ENCODE measurements at regions not wholly inside any gene's neighbourhood (a gene's known extent, or its start where the extent isn't known, plus 50 kb on each side); places are given as distances from the start of the nearest gene placed in this dataset.
"Not testable (repeated sequence)": the region's sequence is repeated elsewhere in the genome, so short reads cannot be mapped to it uniquely, and the experiment has no call there.

DNA sequence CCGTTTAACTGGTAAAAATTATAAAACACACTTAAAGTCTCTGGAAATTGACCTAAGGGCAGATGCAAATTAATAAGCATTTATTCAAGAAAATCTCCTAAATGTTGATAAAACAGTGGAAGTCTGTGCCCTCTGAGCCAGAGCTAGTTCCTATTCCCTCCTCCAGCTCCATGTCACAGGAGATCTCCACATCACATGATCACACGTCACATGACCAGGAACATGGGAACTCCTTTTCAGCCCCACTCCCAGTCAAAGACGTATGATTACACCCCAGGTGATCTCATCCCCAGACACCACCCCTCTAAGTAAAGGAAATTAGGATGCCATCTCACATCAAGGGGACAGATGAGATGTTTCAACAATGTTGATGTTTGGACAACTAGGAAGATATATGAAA is 237.7 kb upstream of the FRG1 start:
- H3K27me3 ChIP-seq (ENCODE audit: control insufficient read depth, insufficient read depth, low read length, poor library complexity, severe bottlenecking); H3K4me1 Mint-ChIP-seq; H3K9me3 ChIP-seq (ENCODE audit: control insufficient read depth, low read length); H3K27ac Mint-ChIP-seq; DNase-seq; H3K27me3 Mint-ChIP-seq (ENCODE audit: insufficient read depth); H3K4me3 ChIP-seq (ENCODE audit: low read length); H3K4me1 ChIP-seq (ENCODE audit: control insufficient read depth, insufficient read depth, low read length); H3K9me3 Mint-ChIP-seq; H3K27ac ChIP-seq (ENCODE audit: low read depth, low read length); H3K36me3 Mint-ChIP-seq (ENCODE audit: low read depth); H3K9ac ChIP-seq (ENCODE audit: extremely low read depth, low read length, poor library complexity, severe bottlenecking); H3K36me3 ChIP-seq (ENCODE audit: control insufficient read depth, insufficient read depth, low read length); H3K4me3 Mint-ChIP-seq: not testable (repeated sequence)
- WGBS, 2 experiments (ENCODE audit: insufficient coverage in 1 of 2, insufficient read length in 1 of 2), result 77% methylated on average over 2 of the region's 3 CpGs; no CpG with 5 or more reads in 1 of the 2 experiments

DNA sequence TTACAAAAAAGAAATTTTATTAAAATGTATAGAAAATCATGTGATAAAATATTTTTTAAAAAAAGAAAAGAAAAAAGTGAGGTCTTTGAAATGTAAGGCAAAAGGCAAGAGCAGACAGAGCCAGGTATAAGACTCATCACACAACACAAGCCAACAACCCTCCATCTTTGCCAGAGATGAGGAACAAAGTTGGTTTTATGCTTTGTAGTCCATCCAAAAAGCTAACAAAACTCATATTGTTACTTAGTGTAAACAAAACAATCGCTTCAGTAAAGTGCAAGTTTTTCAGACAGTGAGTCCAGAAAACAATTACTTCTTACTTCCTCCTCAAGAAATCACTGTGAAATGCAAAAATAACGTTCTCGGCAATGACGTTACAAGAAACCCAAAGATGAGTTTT is 233.9 kb upstream of the FRG1 start:
- not testable (repeated sequence) for H3K9ac ChIP-seq (ENCODE audit: extremely low read depth, low read length, poor library complexity, severe bottlenecking)

DNA sequence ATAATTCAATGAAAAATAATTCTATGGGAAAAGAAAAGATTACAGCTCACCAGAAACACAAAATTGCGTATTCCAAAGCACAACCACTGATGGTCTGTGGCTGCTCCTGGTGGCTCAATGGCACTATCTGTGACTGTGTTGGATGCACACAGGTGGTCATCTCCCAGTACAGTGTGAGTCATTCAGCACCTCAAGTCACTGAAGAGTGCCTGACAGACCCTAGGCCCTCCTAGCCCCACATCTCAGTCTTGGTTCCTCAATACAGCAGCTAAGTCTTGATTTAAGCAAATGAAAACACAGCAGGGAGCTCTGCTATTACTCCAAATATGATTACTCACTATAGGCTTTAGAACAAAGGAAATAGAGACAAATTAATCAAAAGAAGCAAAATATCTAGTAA is 233.4 kb upstream of the FRG1 start:
- 96% methylated on average over 1 of the region's 1 CpG; no CpG with 5 or more reads in 1 of the 2 experiments for WGBS, 2 experiments (ENCODE audit: insufficient coverage in 1 of 2, insufficient read length in 1 of 2)
- H3K4me1 Mint-ChIP-seq; H3K4me1 ChIP-seq (ENCODE audit: control insufficient read depth, insufficient read depth, low read length); H3K9me3 ChIP-seq (ENCODE audit: control insufficient read depth, low read length); H3K4me3 Mint-ChIP-seq; H3K27me3 Mint-ChIP-seq (ENCODE audit: insufficient read depth); H3K36me3 ChIP-seq (ENCODE audit: control insufficient read depth, insufficient read depth, low read length); H3K27ac Mint-ChIP-seq; H3K27ac ChIP-seq (ENCODE audit: low read depth, low read length); H3K4me3 ChIP-seq (ENCODE audit: low read length); DNase-seq; H3K27me3 ChIP-seq (ENCODE audit: control insufficient read depth, insufficient read depth, low read length, poor library complexity, severe bottlenecking); H3K36me3 Mint-ChIP-seq (ENCODE audit: low read depth); H3K9ac ChIP-seq (ENCODE audit: extremely low read depth, low read length, poor library complexity, severe bottlenecking): not testable (repeated sequence)
- peaks cover 23% of the 10 kb centered on the region for H3K9me3 Mint-ChIP-seq

More for the DNA sequence above, 233.9 kb upstream of the FRG1 start:
- peaks cover 23% of the 10 kb centered on the region for H3K9me3 Mint-ChIP-seq
- H3K27ac ChIP-seq (ENCODE audit: low read depth, low read length); H3K9me3 ChIP-seq (ENCODE audit: control insufficient read depth, low read length); H3K27me3 Mint-ChIP-seq (ENCODE audit: insufficient read depth); H3K36me3 ChIP-seq (ENCODE audit: control insufficient read depth, insufficient read depth, low read length); DNase-seq; H3K4me1 Mint-ChIP-seq; H3K4me3 Mint-ChIP-seq; H3K36me3 Mint-ChIP-seq (ENCODE audit: low read depth); H3K27ac Mint-ChIP-seq; H3K4me3 ChIP-seq (ENCODE audit: low read length); H3K4me1 ChIP-seq (ENCODE audit: control insufficient read depth, insufficient read depth, low read length); H3K27me3 ChIP-seq (ENCODE audit: control insufficient read depth, insufficient read depth, low read length, poor library complexity, severe bottlenecking): not testable (repeated sequence)
- 99% methylated on average over 3 of the region's 4 CpGs; no CpG with 5 or more reads in 1 of the 2 experiments for WGBS, 2 experiments (ENCODE audit: insufficient coverage in 1 of 2, insufficient read length in 1 of 2)

DNA sequence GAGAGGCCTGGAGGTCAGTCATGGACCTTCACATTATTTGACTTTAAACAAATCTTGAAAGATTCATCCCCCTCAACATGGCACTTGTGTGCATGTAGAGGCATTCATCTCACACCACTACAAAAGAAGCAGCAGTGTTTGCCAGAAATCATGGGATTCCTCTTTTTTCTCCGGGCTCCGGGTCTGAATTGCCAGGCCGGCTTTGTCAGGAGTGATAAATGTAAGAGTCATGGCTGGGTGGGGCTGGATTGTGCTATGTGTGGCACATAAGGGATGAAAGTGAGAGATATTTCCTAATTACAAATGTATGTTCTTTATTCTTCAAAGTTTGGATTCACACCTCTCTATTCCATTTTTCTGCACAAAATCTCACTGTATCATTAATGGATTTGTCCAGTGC is 228.7 kb upstream of the FRG1 start:
- peaks cover 11% of the 10 kb centered on the region for H3K4me1 Mint-ChIP-seq
- H3K27ac ChIP-seq (ENCODE audit: low read depth, low read length); H3K9ac ChIP-seq (ENCODE audit: extremely low read depth, low read length, poor library complexity, severe bottlenecking); H3K27me3 Mint-ChIP-seq (ENCODE audit: insufficient read depth); H3K27ac Mint-ChIP-seq; H3K4me3 ChIP-seq (ENCODE audit: low read length); H3K4me3 Mint-ChIP-seq; H3K27me3 ChIP-seq (ENCODE audit: control insufficient read depth, insufficient read depth, low read length, poor library complexity, severe bottlenecking); DNase-seq; H3K4me1 ChIP-seq (ENCODE audit: control insufficient read depth, insufficient read depth, low read length); H3K36me3 ChIP-seq (ENCODE audit: control insufficient read depth, insufficient read depth, low read length); H3K9me3 ChIP-seq (ENCODE audit: control insufficient read depth, low read length); H3K36me3 Mint-ChIP-seq (ENCODE audit: low read depth): not testable (repeated sequence)
- H3K9me3 Mint-ChIP-seq, result peaks cover 27% of the 10 kb centered on the region
- 90% methylated on average over 2 of the region's 3 CpGs; no CpG with 5 or more reads in 1 of the 2 experiments for WGBS, 2 experiments (ENCODE audit: insufficient coverage in 1 of 2, insufficient read length in 1 of 2)

DNA sequence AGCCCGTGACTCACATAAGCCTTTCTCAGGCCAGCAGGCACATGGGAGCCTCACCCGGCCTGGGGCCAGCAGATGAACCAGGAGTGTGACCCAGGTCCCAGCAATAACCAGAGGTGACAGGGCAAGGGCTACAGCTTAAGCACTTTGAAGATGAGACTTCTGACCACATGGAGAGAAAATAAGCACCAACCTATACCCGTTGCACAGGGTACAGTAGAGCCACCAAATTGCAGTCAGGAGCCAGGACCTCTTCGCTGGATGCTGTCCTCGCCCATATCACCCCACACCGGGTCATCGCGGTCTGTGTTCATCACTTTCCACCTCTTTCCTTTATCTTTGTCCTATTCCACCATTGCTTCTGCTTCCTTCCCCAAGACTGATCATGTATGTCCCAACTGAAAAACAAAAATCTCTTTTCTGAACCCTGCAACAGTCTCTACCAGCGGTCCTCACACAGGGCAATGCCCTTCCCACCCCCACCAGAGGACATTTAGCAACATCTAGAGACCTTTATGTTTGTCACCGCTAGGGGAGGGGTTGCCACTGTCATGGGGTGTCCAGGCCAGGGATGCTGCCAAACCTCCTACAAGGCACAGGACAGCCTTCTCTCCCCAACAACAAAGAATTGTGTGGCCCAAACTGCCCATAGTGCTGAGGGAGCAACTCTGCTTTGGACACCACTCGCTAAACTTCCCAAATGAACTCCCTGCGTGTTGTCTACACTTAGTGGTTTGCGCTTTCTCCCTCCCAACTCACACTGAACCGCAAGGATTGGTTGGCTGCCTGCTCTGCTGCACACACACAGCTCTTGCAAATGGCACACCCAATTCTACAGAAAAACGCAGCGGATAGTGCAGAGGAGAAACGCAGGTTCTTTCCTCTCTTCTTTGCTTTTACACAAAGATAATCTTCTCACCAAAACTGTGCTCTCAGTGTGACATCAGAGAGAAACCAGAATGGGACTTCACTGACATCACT is 219.4 kb upstream of the FRG1 start:
- not testable (repeated sequence) for H3K27ac Mint-ChIP-seq; H3K36me3 ChIP-seq (ENCODE audit: control insufficient read depth, insufficient read depth, low read length); H3K27me3 Mint-ChIP-seq (ENCODE audit: insufficient read depth); DNase-seq; H3K9me3 ChIP-seq (ENCODE audit: control insufficient read depth, low read length); H3K27ac ChIP-seq (ENCODE audit: low read depth, low read length); H3K36me3 Mint-ChIP-seq (ENCODE audit: low read depth); H3K4me1 ChIP-seq (ENCODE audit: control insufficient read depth, insufficient read depth, low read length); H3K9ac ChIP-seq (ENCODE audit: extremely low read depth, low read length, poor library complexity, severe bottlenecking); H3K4me3 ChIP-seq (ENCODE audit: low read length); H3K4me3 Mint-ChIP-seq; H3K27me3 ChIP-seq (ENCODE audit: control insufficient read depth, insufficient read depth, low read length, poor library complexity, severe bottlenecking); H3K4me1 Mint-ChIP-seq
- H3K9me3 Mint-ChIP-seq, result peaks cover 40% of the 10 kb centered on the region
- 92 to 93% methylated on average over 9 to 17 of the region's 17 CpGs for WGBS, 2 experiments (ENCODE audit: insufficient coverage in 1 of 2, insufficient read length in 1 of 2)

DNA sequence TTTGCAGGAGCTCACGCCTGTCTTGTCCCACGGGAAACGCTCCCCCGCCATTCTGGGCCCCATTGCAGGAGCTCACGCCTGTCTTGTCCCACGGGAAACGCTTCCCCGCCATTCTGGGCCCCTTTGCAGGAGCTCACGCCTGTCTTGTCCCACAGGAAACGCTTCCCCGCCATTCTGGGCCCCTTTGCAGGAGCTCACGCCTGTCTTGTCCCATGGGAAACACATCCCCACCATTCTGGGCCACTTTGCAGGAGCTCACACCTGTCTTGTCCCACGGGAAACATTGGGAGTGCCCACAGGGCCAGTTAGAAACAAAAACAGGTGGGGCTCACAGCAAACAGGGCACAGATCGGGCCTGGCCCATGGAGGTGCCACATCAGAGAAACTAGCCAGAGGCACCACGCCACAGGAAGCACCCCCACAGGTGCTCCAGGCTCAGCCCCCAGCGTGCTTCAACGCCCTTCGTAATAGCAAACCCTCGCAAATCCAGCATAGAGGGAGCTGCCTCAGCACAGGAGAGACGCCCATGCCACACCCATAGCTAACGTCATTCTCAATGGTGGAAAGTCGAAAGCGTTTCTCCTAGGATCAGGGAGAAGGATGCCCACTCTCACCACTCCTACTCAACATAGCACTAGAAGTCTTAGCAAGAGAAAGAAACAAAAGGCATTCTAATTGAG is 218.2 kb upstream of the FRG1 start:
- H3K4me1 Mint-ChIP-seq; H3K9me3 ChIP-seq (ENCODE audit: control insufficient read depth, low read length); H3K36me3 ChIP-seq (ENCODE audit: control insufficient read depth, insufficient read depth, low read length); H3K9ac ChIP-seq (ENCODE audit: extremely low read depth, low read length, poor library complexity, severe bottlenecking); H3K4me3 ChIP-seq (ENCODE audit: low read length); H3K27me3 ChIP-seq (ENCODE audit: control insufficient read depth, insufficient read depth, low read length, poor library complexity, severe bottlenecking); H3K27ac Mint-ChIP-seq; H3K36me3 Mint-ChIP-seq (ENCODE audit: low read depth); H3K27ac ChIP-seq (ENCODE audit: low read depth, low read length); H3K27me3 Mint-ChIP-seq (ENCODE audit: insufficient read depth); H3K4me1 ChIP-seq (ENCODE audit: control insufficient read depth, insufficient read depth, low read length); H3K4me3 Mint-ChIP-seq: not testable (repeated sequence)
- H3K9me3 Mint-ChIP-seq, result peaks cover 43% of the 10 kb centered on the region
- peak; percentile 79 for DNase-seq
- WGBS, 2 experiments (ENCODE audit: insufficient coverage in 1 of 2, insufficient read length in 1 of 2), result 83 to 92% methylated on average over 2 to 15 of the region's 23 CpGs

All from endodermal cell (in vitro differentiated cells).